K562 (cell line): ENCODE measurements at regions not wholly inside any gene's neighbourhood (a gene's known extent, or its start where the extent isn't known, plus 50 kb on each side); places are given as distances from the start of the nearest gene placed in this dataset.

Experiments used
- ATAC-seq: fragments of 200-7000 bp; cut with Tn5 transposase; 3 replicates; pipeline ENCODE4 v1.9.1; 2020; ENCODE audit warnings: moderate library complexity
- BruUV-seq: library from RNA; stranded (reverse); fragments of 400-500 nt; replicated peaks from 2 replicates; lab custom pipeline; 2021; lab: Mats Ljungman, UMichigan
- CTCF ChIA-PET: fragments of 300-600 bp; formaldehyde crosslinking; extraction: SDS; loops from one replicate; lab custom pipeline; 2021; ENCODE audit warnings: low intra/inter-chr PET ratio; lab: Yijun Ruan, JAX
- POLR2A ChIA-PET: fragments of 300-600, 350-650 bp; sonication (Branson Sonifier 250); formaldehyde crosslinking; extraction: SDS; loops from one replicate; lab custom pipeline; 2021; ENCODE audit warnings: antibody characterized with exemption, inconsistent platforms; lab: Yijun Ruan, JAX
- DNase-seq, 4 experiments: peaks; one replicate each; pipeline versions ENCODE4 v3.0.0 to v3.0.0-alpha.2; 2011 to 2018; ENCODE audit warnings: low spot score in 3 of 4, mixed read lengths in 3 of 4; ENCODE audit errors: extremely low read depth in 1 of 4
- FAIRE-seq: peaks from 2 replicates; lab custom pipeline; 2011; peaks lifted over from hg19 to GRCh38; lab: Jason Lieb, UNC
- H2AFZ ChIP-seq: 2 replicates; pipeline ENCODE4 v1.6.0; 2011; ENCODE audit warnings: low read depth, low read length, control low read depth, inconsistent platforms
- H3K27ac ChIP-seq: fragments of 200-600 bp; 3 replicates; pipeline ENCODE4 v1.8.0; 2011; ENCODE audit warnings: low read depth, mild to moderate bottlenecking, control low read depth, inconsistent platforms, low read length, moderate library complexity, mixed read lengths; ENCODE audit errors: extremely low read depth
- H3K27me3 ChIP-seq, 2 experiments: fragments of 300-600 bp in 1 of 2; 2 replicates in 1 of 2; 3 replicates in 1 of 2; pipeline versions ENCODE4 v1.6.0 to v1.8.0; 2011; ENCODE audit warnings: inconsistent platforms in 2 of 2, low read length in 2 of 2, mild to moderate bottlenecking in 1 of 2, mixed read lengths in 1 of 2, moderate library complexity in 1 of 2; ENCODE audit not compliant: control insufficient read depth in 2 of 2, insufficient read depth in 2 of 2
- H3K36me3 ChIP-seq: fragments of 300-600 bp; 3 replicates; pipeline ENCODE4 v1.8.0; 2011; ENCODE audit warnings: mild to moderate bottlenecking, low read length, inconsistent platforms; ENCODE audit not compliant: control insufficient read depth, insufficient read depth
- H3K4me1 ChIP-seq, 2 experiments: fragments of 200-600 bp in 1 of 2; replicated peaks in 1 of 2; 2 replicates in 1 of 2; 3 replicates in 1 of 2; pipeline versions ENCODE4 v1.5.1 to v1.8.0; 2011; ENCODE audit warnings: inconsistent platforms in 2 of 2, low read length in 2 of 2, mild to moderate bottlenecking in 1 of 2, mixed read lengths in 1 of 2, moderate library complexity in 1 of 2; ENCODE audit not compliant: control insufficient read depth in 2 of 2, insufficient read depth in 2 of 2
- H3K4me2 ChIP-seq: 2 replicates; pipeline ENCODE4 v1.6.1; 2011; ENCODE audit warnings: low read length, control low read depth, inconsistent platforms, mixed read lengths; ENCODE audit not compliant: insufficient read depth
- H3K4me3 ChIP-seq: fragments of 200-600 bp; sonication (generic), shearing (Covaris generic); 2 replicates; pipeline ENCODE4 v1.5.1; 2016; ENCODE audit warnings: control low read depth, inconsistent platforms
- H3K79me2 ChIP-seq: fragments of 200-600 bp; 3 replicates; pipeline ENCODE4 v1.8.0; 2011; ENCODE audit warnings: low read length, inconsistent platforms; ENCODE audit not compliant: control insufficient read depth, insufficient read depth
- H3K9ac ChIP-seq, 2 experiments: 2 replicates each; pipeline versions ENCODE4 v1.6.0 to v1.6.1; 2011; ENCODE audit warnings: low read depth in 2 of 2, low read length in 2 of 2, control low read depth in 1 of 2, inconsistent platforms in 1 of 2, mild to moderate bottlenecking in 1 of 2, mixed read lengths in 1 of 2; ENCODE audit not compliant: insufficient read depth in 1 of 2
- H3K9me1 ChIP-seq: one replicate; pipeline ENCODE4 v1.6.0; 2011; ENCODE audit warnings: inconsistent platforms, mild to moderate bottlenecking, low read length, moderate library complexity; ENCODE audit not compliant: control insufficient read depth, insufficient read depth
- H3K9me3 ChIP-seq: replicated peaks from 2 replicates; pipeline ENCODE4 v1.5.1; 2011; ENCODE audit warnings: low read depth, low read length, inconsistent platforms; ENCODE audit not compliant: control insufficient read depth, insufficient read depth
- H4K20me1 ChIP-seq: replicated peaks from 2 replicates; pipeline ENCODE4 v1.6.1; 2011; ENCODE audit warnings: low read length, inconsistent platforms, mixed read lengths; ENCODE audit not compliant: control insufficient read depth, insufficient read depth
- ETV1 ChIP-seq: fragments of 450-650 bp; conservative IDR thresholded peaks from 2 replicates; pipeline ENCODE4 v1.6.1; 2016; ENCODE audit warnings: missing genetic modification characterization, control low read depth, low read depth, missing compliant biosample characterization
- HNRNPK ChIP-seq: fragments of 200-400 bp; formaldehyde crosslinking; IDR thresholded peaks from one replicate; pipeline ENCODE4 v1.6.1; 2018; ENCODE audit warnings: mild to moderate bottlenecking, low read depth, low read length; ENCODE audit not compliant: poor library complexity, severe bottlenecking
- MAFK ChIP-seq: IDR thresholded peaks from 2 replicates; pipeline ENCODE4 v1.6.1; 2011; ENCODE audit warnings: low read length, improper control_type of control experiment
- NCOA4 ChIP-seq: fragments of 450-650 bp; IDR thresholded peaks from 2 replicates; pipeline ENCODE4 v1.6.1; 2018; ENCODE audit warnings: mild to moderate bottlenecking; ENCODE audit not compliant: partially characterized antibody
- NR3C1 ChIP-seq: sonication (generic); formaldehyde crosslinking; IDR thresholded peaks from 2 replicates; pipeline ENCODE4 v1.8.1; 2022; ENCODE audit warnings: missing genetic modification reagents
- TAF7 ChIP-seq: fragments of 450-650 bp; IDR thresholded peaks from 2 replicates; pipeline ENCODE4 v1.6.1; 2016; ENCODE audit warnings: missing genetic modification characterization, missing compliant biosample characterization
- ZNF134 ChIP-seq: fragments of 250-450 bp; sonication (Bioruptor Pico); conservative IDR thresholded peaks from 2 replicates; pipeline ENCODE4 v1.4.0; 2020
- ZNF23 ChIP-seq: fragments of 250-450 bp; sonication (Bioruptor Pico); IDR thresholded peaks from 2 replicates; pipeline ENCODE4 v1.4.0; 2020; ENCODE audit warnings: mild to moderate bottlenecking
- WGBS: fragments of 100-300 bp; shearing (Covaris generic); methylation state at CpG from one replicate; pipeline ENCODE4 v1.1.6; 2016; ENCODE audit warnings: low coverage, mixed read lengths; ENCODE audit not compliant: insufficient coverage; ENCODE audit errors: missing lambda C conversion rate; 5-methylcytosine and 5-hydroxymethylcytosine counted together
- in situ Hi-C: fragments of 300-500 bp; cut with MboI; formaldehyde crosslinking; loops from 4 replicates; pipeline ENCODE4 v1.15.0; 2018; ENCODE audit warnings: inconsistent platforms, mixed read lengths
- intact Hi-C: fragments of 100-400 bp; cut with micrococcal nuclease; formaldehyde crosslinking; loops from 2 replicates; pipeline ENCODE4 v1.14.2; 2022

DNA sequence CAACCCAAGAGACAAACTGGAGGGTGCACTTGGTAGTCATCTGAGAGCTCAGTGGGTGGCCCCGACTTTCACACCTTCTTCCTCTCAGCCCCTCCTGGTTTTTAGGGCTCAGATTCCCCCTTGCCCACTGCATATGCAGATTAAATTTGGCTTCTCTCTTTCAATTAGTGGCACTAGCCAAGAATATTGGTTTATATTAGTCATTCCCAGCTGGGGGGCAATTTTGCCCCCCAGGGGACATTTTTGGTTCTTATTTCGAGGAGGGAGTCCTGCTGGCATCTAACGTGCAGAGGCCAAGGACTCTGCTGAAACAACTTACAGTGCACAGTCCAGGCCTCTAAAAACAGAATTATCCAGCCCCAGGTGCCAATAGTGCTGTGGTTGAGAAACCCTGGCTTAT, 216.0 kb downstream of the RPS24 start:
- no peaks in the 10 kb centered on the region for H3K9me3 ChIP-seq
- ChIA-PET CTCF (no interaction called here), POLR2A (interaction anchor here (0.7 to 1.4 kb wide), 4 partner anchors 11 to 535 kb away, joined by 3 to 4 read pairs (median 3); no protein-coding TSS in a partner anchor)
- H3K27ac ChIP-seq = no peak overlapping the region
- FAIRE-seq (no peak), DNase-seq (no peak), ATAC-seq (no peak)
- WGBS = 0% methylated on average over 3 of the region's 3 CpGs
- no peak overlapping the region for H3K4me2 ChIP-seq
- BruUV-seq = no TSS peak
- intact Hi-C loops (no loop called here), in situ Hi-C loops (no loop called here)
- H4K20me1 ChIP-seq = no peaks in the 10 kb centered on the region
- no peaks in the 10 kb centered on the region for H3K4me1 ChIP-seq
- H2AFZ ChIP-seq = no peak overlapping the region
- no peak overlapping the region for H3K4me3 ChIP-seq
- no peaks in the 10 kb centered on the region for H3K36me3 ChIP-seq
- no peak overlapping the region for H3K9ac ChIP-seq
- peaks cover 9 to 38% of the 10 kb centered on the region in 2 experiments; a peak in 4 of 5 replicates for H3K27me3 ChIP-seq
- TF ChIP-seq TAF7 (tag) (no peak), NCOA4 (no peak), NR3C1 (CRISPR knock-in tag) (no peak), ETV1 (no peak), HNRNPK (no peak), MAFK (no peak), ZNF134 (CRISPR knock-in tag) (no peak), ZNF23 (CRISPR knock-in tag) (no peak)
- H3K9me1 ChIP-seq = no peaks in the 10 kb centered on the region
- H3K79me2 ChIP-seq = no peaks in the 10 kb centered on the region
